AG04450 (cell line): ENCODE measurements at regions not wholly inside any gene's neighbourhood (a gene's known extent, or its start where the extent isn't known, plus 50 kb on each side); places are given as distances from the start of the nearest gene placed in this dataset.

ENCODE experiments used
- CTCF ChIA-PET: fragments of 300-600, 350-600 bp; formaldehyde crosslinking; extraction: SDS; loops from one replicate; lab custom pipeline; 2022; ENCODE audit warnings: antibody characterized with exemption, inconsistent platforms; lab: Charles Lee
- POLR2A ChIA-PET: fragments of 350-600 bp; formaldehyde crosslinking; extraction: SDS; loops from one replicate; lab custom pipeline; 2021; ENCODE audit warnings: antibody characterized with exemption, inconsistent platforms; lab: Yijun Ruan, JAX
- DNase-seq: peaks from one replicate; pipeline ENCODE4 v3.0.0-alpha.2; 2011; ENCODE audit warnings: low read depth, low spot score
- H3K27ac ChIP-seq: one replicate; pipeline ENCODE4 v1.5.1; 2012; ENCODE audit warnings: low read depth, low read length, control low read depth
- H3K27me3 ChIP-seq: one replicate; pipeline ENCODE4 v1.6.0; 2012; ENCODE audit warnings: low read length; ENCODE audit not compliant: control insufficient read depth, insufficient read depth
- H3K4me3 ChIP-seq: 2 replicates; pipeline ENCODE4 v1.5.1; 2011; ENCODE audit warnings: mild to moderate bottlenecking, low read depth, low read length, control low read depth
- H3K9me3 ChIP-seq: 2 replicates; pipeline ENCODE4 v1.5.1; 2012; ENCODE audit warnings: low read length; ENCODE audit not compliant: control insufficient read depth, insufficient read depth
- TF ChIP-seq, protein P1 (sequence below): IDR thresholded peaks from 2 replicates; pipeline ENCODE4 v1.5.1; 2011; ENCODE audit warnings: low read depth, low read length, control low read depth, inconsistent platforms

- Histone ChIP-seq H3K4me3 (no peak overlapping the region), H3K9me3 (no peaks in the 10 kb centered on the region), H3K27me3 (no peaks in the 10 kb centered on the region), H3K27ac (no peak overlapping the region)
- TF ChIP-seq, protein P1, sequence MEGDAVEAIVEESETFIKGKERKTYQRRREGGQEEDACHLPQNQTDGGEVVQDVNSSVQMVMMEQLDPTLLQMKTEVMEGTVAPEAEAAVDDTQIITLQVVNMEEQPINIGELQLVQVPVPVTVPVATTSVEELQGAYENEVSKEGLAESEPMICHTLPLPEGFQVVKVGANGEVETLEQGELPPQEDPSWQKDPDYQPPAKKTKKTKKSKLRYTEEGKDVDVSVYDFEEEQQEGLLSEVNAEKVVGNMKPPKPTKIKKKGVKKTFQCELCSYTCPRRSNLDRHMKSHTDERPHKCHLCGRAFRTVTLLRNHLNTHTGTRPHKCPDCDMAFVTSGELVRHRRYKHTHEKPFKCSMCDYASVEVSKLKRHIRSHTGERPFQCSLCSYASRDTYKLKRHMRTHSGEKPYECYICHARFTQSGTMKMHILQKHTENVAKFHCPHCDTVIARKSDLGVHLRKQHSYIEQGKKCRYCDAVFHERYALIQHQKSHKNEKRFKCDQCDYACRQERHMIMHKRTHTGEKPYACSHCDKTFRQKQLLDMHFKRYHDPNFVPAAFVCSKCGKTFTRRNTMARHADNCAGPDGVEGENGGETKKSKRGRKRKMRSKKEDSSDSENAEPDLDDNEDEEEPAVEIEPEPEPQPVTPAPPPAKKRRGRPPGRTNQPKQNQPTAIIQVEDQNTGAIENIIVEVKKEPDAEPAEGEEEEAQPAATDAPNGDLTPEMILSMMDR, result no peak
- ChIA-PET CTCF (no interaction called here), POLR2A (no interaction called here)
- DNase-seq, result no peak
These were observed 123.0 kb upstream of the TNS3 start for GRCh38 chr7:47704936-47705335.

DNA sequence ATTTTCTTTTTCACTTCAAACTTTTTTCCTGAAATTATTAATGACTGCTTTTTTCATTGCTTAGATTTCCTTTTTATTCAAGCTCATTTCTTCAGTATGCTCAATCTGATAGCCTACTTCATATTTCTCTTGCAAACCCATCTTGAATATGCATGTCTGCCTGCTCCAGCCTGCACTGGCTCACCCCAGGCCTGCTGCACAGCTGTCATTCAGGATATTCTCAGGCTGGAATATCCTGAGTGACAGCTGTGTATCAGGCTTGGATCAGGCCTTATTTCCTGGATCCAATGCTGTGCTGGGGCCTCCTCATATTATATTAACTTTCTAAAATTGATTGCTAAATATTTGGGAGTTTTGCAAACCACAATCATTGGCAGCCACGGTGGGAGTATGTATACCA, 120.2 kb upstream of the TNS3 start:
- no peaks in the 10 kb centered on the region for H3K27me3 ChIP-seq
- ChIA-PET CTCF (no interaction called here), POLR2A (no interaction called here)
- no peak overlapping the region for H3K4me3 ChIP-seq
- H3K9me3 ChIP-seq, result no peaks in the 10 kb centered on the region
- TF ChIP-seq, protein P1, result no peak
- H3K27ac ChIP-seq, result no peak overlapping the region
- DNase-seq, result no peak

DNA sequence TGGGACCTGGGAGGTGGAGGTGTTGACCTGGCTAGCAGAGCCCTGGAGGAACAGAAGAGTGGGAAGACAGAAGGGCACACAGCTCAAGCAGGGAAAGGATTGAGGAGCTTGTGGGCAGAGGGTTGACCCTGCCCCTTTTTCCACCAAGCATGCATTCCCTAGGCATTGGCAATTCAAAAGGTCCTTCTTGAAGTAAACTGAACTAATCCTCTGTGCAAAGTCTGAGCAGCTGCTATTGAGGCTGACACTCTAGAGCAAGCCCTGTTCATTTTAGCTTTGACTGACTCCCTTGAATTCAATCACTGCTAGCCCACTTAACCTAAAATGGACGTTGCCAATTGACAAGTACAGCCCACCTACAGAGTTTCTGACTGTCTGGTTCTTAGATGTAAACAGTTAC, 116.5 kb upstream of the TNS3 start:
- DNase-seq, result no peak

GRCh38 chr7:47697543-47697942, 115.6 kb upstream of the TNS3 start:
- CTCF ChIA-PET, result interaction anchor here (1.2 kb wide), 1 partner anchor 122 kb away, joined by 3 read pairs; no protein-coding TSS in a partner anchor
- Histone ChIP-seq H3K27me3 (no peaks in the 10 kb centered on the region), H3K27ac (no peak overlapping the region), H3K9me3 (no peaks in the 10 kb centered on the region), H3K4me3 (no peak overlapping the region)
- DNase-seq, result no peak
- TF ChIP-seq, protein P1, result no peak
- POLR2A ChIA-PET, result no interaction called here

More for the DNA sequence above, 116.5 kb upstream of the TNS3 start:
- TF ChIP-seq, protein P1, result no peak
- Histone ChIP-seq H3K4me3 (no peak overlapping the region), H3K9me3 (no peaks in the 10 kb centered on the region), H3K27me3 (no peaks in the 10 kb centered on the region), H3K27ac (no peak overlapping the region)
- ChIA-PET POLR2A (interaction anchor here (0.7 kb wide), 1 partner anchor 88 kb away, joined by 3 read pairs; no protein-coding TSS in a partner anchor), CTCF (no interaction called here)

- ChIA-PET POLR2A (interaction anchor here (0.7 kb wide), 1 partner anchor 334 kb away, joined by 6 read pairs; no protein-coding TSS in a partner anchor), CTCF (interaction anchor here (1.2 kb wide), 1 partner anchor 123 kb away, joined by 3 read pairs; no protein-coding TSS in a partner anchor)
- Histone ChIP-seq H3K27ac (no peak overlapping the region), H3K4me3 (no peak overlapping the region), H3K27me3 (no peaks in the 10 kb centered on the region), H3K9me3 (no peaks in the 10 kb centered on the region)
- TF ChIP-seq, protein P1, result no peak
- no peak for DNase-seq
These were observed 114.3 kb upstream of the TNS3 start for GRCh38 chr7:47696152-47696710.
